PC-9 (cell line): ENCODE measurements at regions not wholly inside any gene's neighbourhood (a gene's known extent, or its start where the extent isn't known, plus 50 kb on each side); places are given as distances from the start of the nearest gene placed in this dataset.

ENCODE experiments used
- EZH2 ChIP-seq: fragments of 200-600 bp; sonication (generic); IDR thresholded peaks from 2 replicates; pipeline ENCODE4 v1.8.0; 2017; ENCODE audit warnings: antibody characterized with exemption, low read depth
- TF ChIP-seq, protein P1 (sequence below): fragments of 200-600 bp; sonication (generic); conservative IDR thresholded peaks from 2 replicates; pipeline ENCODE4 v1.6.1; 2017; ENCODE audit warnings: mixed run types, antibody characterized with exemption, mild to moderate bottlenecking, moderate library complexity

- TF ChIP-seq, protein P1, sequence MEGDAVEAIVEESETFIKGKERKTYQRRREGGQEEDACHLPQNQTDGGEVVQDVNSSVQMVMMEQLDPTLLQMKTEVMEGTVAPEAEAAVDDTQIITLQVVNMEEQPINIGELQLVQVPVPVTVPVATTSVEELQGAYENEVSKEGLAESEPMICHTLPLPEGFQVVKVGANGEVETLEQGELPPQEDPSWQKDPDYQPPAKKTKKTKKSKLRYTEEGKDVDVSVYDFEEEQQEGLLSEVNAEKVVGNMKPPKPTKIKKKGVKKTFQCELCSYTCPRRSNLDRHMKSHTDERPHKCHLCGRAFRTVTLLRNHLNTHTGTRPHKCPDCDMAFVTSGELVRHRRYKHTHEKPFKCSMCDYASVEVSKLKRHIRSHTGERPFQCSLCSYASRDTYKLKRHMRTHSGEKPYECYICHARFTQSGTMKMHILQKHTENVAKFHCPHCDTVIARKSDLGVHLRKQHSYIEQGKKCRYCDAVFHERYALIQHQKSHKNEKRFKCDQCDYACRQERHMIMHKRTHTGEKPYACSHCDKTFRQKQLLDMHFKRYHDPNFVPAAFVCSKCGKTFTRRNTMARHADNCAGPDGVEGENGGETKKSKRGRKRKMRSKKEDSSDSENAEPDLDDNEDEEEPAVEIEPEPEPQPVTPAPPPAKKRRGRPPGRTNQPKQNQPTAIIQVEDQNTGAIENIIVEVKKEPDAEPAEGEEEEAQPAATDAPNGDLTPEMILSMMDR = no peak
- TF ChIP-seq EZH2 = no peak
These were observed 73.6 kb upstream of the GLI2 start for GRCh38 chr2:120662046-120662445.
